GM19324 (cell line): ENCODE measurements at regions not wholly inside any gene's neighbourhood (a gene's known extent, or its start where the extent isn't known, plus 50 kb on each side); places are given as distances from the start of the nearest gene placed in this dataset.
"Not testable (repeated sequence)": the region's sequence is repeated elsewhere in the genome, so short reads cannot be mapped to it uniquely, and the experiment has no call there.

ENCODE experiments used
- ATAC-seq: cut with Tn5 transposase; IDR thresholded peaks from one replicate; pipeline ENCODE4 v1.9.1; 2021; ENCODE audit warnings: mild to moderate bottlenecking, moderate library complexity; ENCODE audit not compliant: unreplicated experiment, low FRiP score

- no peak for ATAC-seq
Measured at GRCh38 chr1:30535595-30536325, 187.6 kb downstream of the MATN1 start.

DNA sequence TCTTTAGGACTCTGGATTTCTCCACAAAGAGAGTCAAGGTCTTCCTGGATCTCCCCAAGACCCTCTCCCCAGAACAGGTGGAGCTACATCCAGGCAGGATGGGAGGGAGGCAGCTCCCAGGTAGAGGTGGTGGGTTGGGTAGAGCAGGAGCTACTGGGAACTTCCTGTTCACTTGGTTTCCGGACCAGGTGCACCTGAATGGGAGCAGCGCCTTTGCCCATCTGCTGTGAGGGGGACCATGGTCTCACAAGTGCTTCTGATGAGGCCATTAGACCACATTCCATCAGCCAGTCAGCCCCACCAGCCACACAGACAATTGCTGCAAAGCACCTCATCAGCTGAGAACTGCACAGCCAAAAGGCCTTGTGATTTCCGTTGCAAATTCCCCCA, 188.8 kb downstream of the MATN1 start:
- no peak for ATAC-seq

GRCh38 chr1:30533796-30534550, 189.4 kb downstream of the MATN1 start:
- ATAC-seq, result no peak

DNA sequence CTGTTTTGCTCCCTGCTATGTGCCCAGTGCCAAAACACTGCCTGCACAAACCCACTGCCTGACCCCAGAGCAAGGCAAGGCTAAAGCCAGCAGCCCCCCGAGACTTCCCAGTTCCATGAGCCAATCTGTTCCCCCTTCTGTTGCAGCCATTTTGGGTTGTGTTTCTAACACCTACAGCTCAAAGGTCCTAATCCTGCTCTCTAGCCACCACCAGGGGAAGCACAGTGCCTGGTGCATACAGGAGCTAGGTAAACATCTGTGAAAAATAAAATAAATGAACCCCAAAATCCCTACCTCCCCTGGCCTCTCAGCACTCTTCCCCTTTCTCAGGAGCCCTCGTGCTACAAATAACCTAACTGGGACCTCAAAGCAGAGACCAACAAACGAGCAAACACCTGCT, 190.2 kb downstream of the MATN1 start:
- no peak for ATAC-seq

DNA sequence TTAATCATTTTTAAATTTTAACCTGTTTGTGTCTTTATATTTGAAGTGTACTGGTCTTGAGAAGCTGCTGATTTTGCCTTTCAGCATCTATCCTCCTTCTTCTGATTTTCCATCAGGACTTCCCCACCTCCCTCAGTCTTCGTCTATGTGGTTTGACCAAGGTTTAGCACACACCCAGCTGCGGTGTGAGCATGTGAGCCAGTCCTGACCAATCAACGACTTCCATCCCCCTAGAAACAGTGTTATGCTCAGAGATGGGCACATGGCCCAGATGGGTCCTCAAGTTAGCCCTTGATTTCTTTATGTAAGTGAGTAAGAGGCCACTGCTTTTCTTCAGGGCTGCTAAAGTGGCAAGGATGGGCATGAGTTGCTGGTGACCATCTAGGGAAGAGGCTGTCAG, 190.8 kb downstream of the MATN1 start:
- no peak for ATAC-seq

DNA sequence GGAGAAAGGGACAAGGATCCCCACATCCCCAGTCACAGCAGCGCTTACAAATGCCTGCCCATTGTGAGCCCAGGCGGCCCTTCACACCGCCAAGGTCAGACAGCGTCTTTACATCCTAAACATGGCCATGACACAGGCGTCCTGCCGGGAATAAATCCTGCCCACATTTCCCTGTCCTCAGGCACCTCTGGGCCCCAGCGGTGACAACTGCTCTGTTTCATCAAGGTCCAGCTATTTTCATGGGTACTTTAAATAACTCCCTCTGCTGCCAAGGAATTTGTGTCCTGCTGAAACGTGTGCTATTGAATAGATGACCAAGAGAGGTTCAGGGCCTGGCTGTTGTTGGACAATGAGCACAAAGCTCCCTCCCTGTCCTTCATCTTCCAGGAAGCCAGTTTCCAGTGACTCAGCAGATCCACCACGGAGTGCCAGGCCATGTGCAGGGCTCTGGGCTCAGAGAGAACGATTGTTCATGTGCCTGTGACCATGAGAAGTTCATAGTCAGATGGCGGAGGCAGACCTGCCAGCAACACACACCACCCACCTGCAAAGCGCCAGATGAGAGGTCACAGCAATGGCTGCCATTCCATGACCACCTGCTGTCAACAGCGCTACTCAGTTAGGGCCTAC, 195.8 kb downstream of the MATN1 start:
- no peak for ATAC-seq

- ATAC-seq, result no peak
Measured at GRCh38 chr1:30526652-30527345, 196.6 kb downstream of the MATN1 start.

DNA sequence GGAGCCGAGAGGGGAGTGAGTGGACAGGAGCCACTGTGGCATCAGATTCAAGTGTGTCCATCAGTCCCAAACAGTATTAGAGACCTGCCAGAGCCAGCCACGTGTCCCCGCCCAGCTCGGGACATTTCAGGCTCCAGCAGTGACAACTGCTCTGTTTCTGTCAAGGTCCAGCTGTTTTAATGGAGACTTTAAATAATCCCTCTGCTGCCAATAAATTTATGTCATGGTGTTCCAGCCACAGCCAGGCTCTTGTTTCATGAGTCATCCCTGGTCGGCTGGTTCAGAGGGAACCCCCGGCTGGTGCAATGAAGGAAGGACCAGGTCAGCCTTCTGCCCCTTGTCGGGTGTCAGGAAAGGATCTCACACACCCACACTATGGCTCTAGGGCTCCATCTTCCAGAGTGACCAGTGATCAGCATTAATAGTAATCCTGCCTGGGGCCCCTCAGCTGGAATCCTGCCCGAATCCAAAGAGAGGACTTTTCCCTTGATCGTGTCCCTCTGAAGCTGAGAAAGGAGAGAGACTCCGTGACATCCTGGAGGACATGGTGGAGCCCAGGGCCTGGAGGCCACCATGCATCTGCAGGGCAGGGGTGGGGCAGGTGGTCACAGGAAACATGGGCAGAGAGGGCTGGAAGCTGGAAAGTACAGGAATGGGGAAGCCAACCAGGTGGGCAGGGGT, 197.3 kb downstream of the MATN1 start:
- no peak for ATAC-seq

DNA sequence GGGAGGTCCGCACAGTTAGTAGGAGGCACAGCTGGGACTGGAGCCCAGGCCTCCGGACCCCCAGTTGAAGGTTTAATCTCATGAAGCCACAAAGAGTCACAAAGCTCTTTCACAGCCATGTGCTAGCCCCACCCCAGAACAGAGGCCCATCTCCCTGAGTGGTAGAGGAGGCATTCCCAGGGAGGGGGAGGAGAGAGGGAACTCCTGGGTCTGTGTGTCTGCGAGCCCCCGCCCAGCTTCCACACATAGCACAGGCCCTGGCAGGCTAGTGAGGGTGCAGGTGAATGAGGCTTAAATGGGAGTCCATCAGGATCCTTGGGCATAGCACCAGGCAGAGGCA, 197.8 kb downstream of the MATN1 start:
- no peak for ATAC-seq

- no peak for ATAC-seq
Measured at GRCh38 chr1:30524840-30525617, 198.4 kb downstream of the MATN1 start.

GRCh38 chr1:30524025-30524555, 199.3 kb downstream of the MATN1 start:
- not testable (repeated sequence) for ATAC-seq

DNA sequence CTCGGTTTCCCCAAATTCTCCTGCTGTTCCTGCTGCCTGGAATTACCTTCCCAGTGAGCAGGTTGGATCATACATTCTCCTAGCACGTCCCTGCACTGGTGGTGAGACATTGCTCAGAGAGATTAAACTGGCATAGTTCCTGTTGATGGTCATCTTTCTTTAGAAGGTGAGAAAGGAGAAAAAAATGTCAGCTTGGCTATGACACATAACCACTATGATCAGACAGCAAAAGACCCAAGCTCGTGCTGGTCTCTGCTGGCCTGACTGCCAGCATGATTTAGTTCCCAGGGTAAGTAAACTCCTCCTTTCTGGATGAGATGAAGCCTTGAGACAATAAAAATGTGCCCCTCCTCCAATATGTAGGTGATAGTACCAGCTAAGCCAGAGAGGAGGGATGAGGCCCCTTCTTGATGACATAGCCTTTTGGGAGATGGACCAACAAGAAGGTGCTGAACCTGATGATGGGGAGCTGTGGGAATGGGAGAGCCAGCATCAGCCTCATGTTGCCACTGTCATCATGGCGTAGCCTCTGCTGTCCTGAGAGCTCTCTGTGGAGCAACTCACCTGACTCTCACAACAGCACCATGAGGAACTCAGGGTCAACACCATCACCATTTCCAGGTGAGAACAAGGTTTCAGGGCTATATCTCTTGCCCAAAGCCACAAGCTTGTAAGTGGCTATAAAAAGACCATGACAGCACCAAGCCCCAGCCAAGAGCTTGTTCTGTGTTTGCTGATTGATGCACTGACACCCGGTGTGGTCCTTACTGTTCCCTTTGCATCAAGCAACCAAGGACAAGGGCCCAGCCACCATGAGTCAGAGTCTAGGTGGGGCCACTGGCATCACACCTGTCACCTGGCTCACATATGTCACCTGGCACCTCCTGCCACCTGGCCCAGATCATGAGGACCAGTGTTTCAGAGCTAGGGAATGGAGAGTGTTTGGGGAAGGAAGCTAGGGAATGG, 200.0 kb downstream of the MATN1 start:
- no peak for ATAC-seq

DNA sequence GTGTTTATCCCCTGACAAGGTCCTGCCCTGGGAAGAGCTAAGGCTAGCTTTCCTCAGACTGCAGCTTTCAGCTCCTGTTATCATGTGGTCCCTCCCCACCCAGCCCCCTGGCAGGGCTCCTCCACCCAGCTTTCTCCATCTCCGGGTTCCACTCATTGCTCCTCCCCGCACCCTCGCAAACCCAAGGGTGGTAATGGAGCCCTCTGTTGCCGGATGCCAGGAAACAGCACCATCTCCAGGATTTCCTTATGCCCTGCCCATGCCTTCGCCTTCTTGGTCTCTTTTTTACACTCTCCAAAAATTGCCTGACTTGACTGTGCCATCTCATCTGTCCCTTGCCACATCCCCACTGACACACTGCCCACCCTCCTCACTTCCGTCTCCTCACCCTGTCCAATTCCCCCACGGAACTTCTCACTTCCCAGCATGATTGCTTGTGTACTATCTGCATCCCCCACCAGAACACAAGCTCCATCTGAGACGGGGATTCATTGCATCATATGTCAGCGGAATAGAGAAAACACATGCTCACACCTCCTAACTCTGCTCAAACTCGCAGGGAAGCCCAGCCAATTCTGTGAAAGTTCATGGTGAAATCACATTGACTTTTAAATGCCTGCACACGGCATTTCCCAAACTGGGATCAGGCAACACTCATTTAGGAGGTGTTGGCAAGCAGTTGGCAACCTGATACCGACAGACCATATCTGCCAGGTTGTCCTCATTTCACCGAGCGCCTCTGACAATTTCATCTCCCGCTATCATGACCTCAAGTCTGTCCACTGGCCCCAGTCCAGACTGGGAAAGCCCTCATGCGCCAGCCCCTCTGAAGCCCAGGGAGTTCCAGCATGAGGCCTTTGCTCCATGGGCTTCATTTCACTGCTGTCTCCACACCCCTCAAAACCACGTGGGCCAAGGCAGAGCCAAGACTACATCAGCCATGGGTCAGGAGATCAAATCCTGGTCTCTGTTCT, 201.1 kb downstream of the MATN1 start:
- no peak for ATAC-seq

DNA sequence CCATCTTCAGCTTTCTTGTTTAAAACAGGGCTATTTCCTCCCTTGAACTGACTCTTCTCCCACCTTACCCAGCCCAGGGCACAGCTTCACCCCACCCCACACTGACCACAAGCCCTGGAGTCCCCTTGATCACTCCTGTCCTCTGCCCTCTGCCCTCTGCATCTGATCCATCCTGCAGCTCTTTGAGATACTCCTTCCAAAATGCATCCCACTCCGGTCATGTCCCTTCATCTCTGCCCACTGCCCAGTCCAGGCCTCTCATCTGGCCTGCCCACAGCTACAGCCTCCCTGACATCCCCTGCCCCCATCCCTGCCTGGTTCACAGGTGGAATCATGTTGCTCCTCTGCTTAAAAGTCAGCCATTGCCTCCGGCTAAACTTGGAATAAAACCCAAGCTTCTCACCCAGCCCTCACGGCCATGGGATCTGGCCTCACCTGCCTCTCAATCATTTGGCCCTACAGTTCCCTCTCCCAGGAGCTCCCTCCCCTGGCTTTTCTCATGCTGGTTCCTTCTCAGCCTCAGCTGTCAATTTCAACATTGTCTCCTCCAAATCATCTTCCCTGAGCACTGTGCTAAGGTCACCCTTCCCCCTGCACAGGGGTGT, 202.0 kb downstream of the MATN1 start:
- no peak for ATAC-seq

DNA sequence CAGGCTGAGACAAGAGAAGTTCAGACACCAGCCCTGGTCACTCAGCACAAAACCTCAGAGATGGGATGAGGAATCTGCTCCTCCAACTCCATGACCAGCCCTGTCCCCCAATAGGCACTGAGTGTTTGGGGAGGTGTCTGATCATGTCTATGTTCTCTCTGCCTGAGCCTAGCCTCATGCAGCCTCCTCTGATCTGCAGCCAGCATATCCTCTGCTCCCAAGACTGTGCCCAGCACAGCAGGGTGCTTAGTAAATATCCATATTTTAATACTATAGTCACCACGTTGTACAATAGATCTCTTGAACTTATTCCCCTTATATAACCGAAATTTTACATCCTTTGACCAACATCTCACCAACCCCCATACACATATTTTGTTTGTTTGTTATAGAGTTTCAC, 202.9 kb downstream of the MATN1 start:
- ATAC-seq, result no peak

DNA sequence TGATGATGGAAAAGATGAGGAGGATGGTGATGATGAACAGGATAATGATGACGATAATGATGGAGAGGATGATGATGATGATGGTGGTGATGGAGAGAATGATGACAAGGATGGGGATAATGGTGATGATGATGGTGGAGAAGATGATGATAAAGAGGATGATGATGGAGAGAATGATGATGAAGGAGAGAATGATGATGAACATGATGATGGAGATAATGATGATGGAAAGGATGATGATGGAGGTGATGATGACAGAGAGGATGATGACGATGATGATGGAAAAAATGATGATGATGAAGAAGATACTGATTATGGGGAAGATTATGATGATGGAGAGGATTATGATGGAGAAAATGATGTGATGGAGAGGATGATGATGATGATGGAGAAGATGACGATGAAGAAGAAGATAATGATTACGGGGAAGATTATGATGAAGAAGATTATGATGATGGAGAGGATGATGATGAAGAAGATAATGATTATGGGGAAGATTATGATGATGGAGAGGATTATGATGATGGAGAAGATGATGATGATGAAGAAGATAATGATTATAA, 204.1 kb downstream of the MATN1 start:
- no peak for ATAC-seq

- ATAC-seq, result no peak
Measured at GRCh38 chr1:30518696-30519095, 204.7 kb downstream of the MATN1 start.
